Liver (tissue), 3 donors: ENCODE measurements at regions not wholly inside any gene's neighbourhood (a gene's known extent, or its start where the extent isn't known, plus 50 kb on each side); places are given as distances from the start of the nearest gene placed in this dataset.

Source experiments
- FOXA1 ChIP-seq: IDR thresholded peaks from 2 replicates; pipeline ENCODE4 v1.6.1; 2016; ENCODE audit warnings: antibody characterized with exemption
- GABPA ChIP-seq, 2 donors: IDR thresholded peaks in 1 of 2; conservative IDR thresholded peaks in 1 of 2; 2 replicates each; pipeline ENCODE4 v1.6.1; 2016; ENCODE audit warnings: antibody characterized with exemption in 2 of 2, mild to moderate bottlenecking in 1 of 2, moderate library complexity in 1 of 2
- JUND ChIP-seq, 2 donors: IDR thresholded peaks; 2 replicates each; pipeline ENCODE4 v1.6.1; 2016; ENCODE audit warnings: antibody characterized with exemption in 2 of 2
- REST ChIP-seq: IDR thresholded peaks from 2 replicates; pipeline ENCODE4 v1.6.1; 2016; ENCODE audit warnings: antibody characterized with exemption, mild to moderate bottlenecking
- YY1 ChIP-seq: IDR thresholded peaks from 2 replicates; pipeline ENCODE4 v1.6.1; 2016; ENCODE audit warnings: antibody characterized with exemption, mild to moderate bottlenecking
- ZBTB33 ChIP-seq: IDR thresholded peaks from 2 replicates; pipeline ENCODE4 v1.6.1; 2016; ENCODE audit warnings: antibody characterized with exemption
- TF ChIP-seq, protein P1 (sequence below): fragments of 150-350 bp; IDR thresholded peaks from 2 replicates; pipeline ENCODE4 v1.5.1; 2017; ENCODE audit warnings: improper control_type of control experiment, low read depth, low read length; ENCODE audit not compliant: missing input control
- TF ChIP-seq, protein P2 (sequence below): IDR thresholded peaks from 2 replicates; pipeline ENCODE4 v1.6.1; 2016; ENCODE audit warnings: antibody characterized with exemption
- donor health status: healthy.
- donor health status: healthy.

DNA sequence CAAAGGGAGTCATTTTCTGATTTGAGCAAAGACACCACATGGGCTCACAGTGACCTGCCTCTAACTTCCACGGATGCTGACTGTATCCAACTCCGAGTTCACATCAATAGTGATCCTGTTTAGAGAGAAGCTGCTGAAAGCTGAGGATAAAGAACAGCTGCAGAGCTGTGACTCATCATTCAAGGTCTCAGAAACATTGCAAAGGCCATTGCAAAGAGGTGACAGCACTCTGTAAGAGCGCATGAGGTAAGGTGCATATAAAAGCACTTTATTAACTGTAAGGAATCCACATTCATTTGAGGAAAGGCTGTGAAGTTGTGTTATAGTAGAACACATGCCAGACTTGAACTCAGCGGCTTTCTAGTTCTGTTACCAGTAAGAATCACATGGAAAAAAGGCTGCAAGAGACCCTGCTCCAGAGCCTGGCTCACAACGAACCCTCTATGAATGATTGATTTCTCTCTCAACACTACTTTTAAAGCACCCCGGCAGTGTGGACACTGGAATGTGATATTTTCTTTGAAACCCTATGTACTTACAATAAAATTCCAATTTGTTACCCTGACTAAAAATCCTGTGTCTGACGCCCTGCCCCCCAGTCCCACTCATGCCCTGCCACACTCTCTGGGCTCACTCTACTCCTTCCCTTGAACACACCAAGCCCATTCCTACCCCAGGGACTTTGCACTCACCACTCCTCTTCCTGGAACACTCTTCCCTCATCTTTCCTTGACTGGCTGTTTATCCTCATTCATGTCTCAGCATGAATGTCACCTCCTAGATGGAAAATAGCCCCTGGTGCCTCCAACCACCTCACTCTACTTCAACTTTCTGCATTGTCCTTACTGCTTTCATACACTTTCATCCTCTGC lies 111.2 kb downstream of the LSM3 start:
- no peak for TF ChIP-seq ZBTB33
- TF ChIP-seq GABPA (IDR thresholded peaks at IDR 0.05 in 1 of 2, conservative IDR thresholded peaks at IDR 0.05 in 1 of 2) = no peak
- TF ChIP-seq, protein P1, sequence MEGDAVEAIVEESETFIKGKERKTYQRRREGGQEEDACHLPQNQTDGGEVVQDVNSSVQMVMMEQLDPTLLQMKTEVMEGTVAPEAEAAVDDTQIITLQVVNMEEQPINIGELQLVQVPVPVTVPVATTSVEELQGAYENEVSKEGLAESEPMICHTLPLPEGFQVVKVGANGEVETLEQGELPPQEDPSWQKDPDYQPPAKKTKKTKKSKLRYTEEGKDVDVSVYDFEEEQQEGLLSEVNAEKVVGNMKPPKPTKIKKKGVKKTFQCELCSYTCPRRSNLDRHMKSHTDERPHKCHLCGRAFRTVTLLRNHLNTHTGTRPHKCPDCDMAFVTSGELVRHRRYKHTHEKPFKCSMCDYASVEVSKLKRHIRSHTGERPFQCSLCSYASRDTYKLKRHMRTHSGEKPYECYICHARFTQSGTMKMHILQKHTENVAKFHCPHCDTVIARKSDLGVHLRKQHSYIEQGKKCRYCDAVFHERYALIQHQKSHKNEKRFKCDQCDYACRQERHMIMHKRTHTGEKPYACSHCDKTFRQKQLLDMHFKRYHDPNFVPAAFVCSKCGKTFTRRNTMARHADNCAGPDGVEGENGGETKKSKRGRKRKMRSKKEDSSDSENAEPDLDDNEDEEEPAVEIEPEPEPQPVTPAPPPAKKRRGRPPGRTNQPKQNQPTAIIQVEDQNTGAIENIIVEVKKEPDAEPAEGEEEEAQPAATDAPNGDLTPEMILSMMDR = no peak
- TF ChIP-seq, protein P2, sequence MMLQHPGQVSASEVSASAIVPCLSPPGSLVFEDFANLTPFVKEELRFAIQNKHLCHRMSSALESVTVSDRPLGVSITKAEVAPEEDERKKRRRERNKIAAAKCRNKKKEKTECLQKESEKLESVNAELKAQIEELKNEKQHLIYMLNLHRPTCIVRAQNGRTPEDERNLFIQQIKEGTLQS = no peak
- no peak for TF ChIP-seq REST
- no peak for TF ChIP-seq YY1
- no peak for TF ChIP-seq FOXA1
- no peak for TF ChIP-seq JUND (IDR thresholded peaks at IDR 0.05)
